AG04450 (cell line): ENCODE measurements at regions not wholly inside any gene's neighbourhood (a gene's known extent, or its start where the extent isn't known, plus 50 kb on each side); places are given as distances from the start of the nearest gene placed in this dataset.

Experiments used
- CTCF ChIA-PET: fragments of 300-600, 350-600 bp; formaldehyde crosslinking; extraction: SDS; loops from one replicate; lab custom pipeline; 2022; ENCODE audit warnings: antibody characterized with exemption, inconsistent platforms; lab: Charles Lee
- POLR2A ChIA-PET: fragments of 350-600 bp; formaldehyde crosslinking; extraction: SDS; loops from one replicate; lab custom pipeline; 2021; ENCODE audit warnings: antibody characterized with exemption, inconsistent platforms; lab: Yijun Ruan, JAX
- DNase-seq: peaks from one replicate; pipeline ENCODE4 v3.0.0-alpha.2; 2011; ENCODE audit warnings: low read depth, low spot score
- H3K27ac ChIP-seq: one replicate; pipeline ENCODE4 v1.5.1; 2012; ENCODE audit warnings: low read depth, low read length, control low read depth
- H3K27me3 ChIP-seq: one replicate; pipeline ENCODE4 v1.6.0; 2012; ENCODE audit warnings: low read length; ENCODE audit not compliant: control insufficient read depth, insufficient read depth
- H3K4me3 ChIP-seq: 2 replicates; pipeline ENCODE4 v1.5.1; 2011; ENCODE audit warnings: mild to moderate bottlenecking, low read depth, low read length, control low read depth
- H3K9me3 ChIP-seq: 2 replicates; pipeline ENCODE4 v1.5.1; 2012; ENCODE audit warnings: low read length; ENCODE audit not compliant: control insufficient read depth, insufficient read depth
- CTCF ChIP-seq: IDR thresholded peaks from 2 replicates; pipeline ENCODE4 v1.5.1; 2011; ENCODE audit warnings: low read depth, low read length, control low read depth, inconsistent platforms

- no peak for DNase-seq
- ChIA-PET CTCF (no interaction called here), POLR2A (no interaction called here)
- H3K4me3 ChIP-seq = no peak overlapping the region
- no peaks in the 10 kb centered on the region for H3K27me3 ChIP-seq
- no peaks in the 10 kb centered on the region for H3K9me3 ChIP-seq
- TF ChIP-seq CTCF = no peak
- no peak overlapping the region for H3K27ac ChIP-seq
These were observed 178.2 kb upstream of the FRMPD4 start for GRCh38 chrX:11960031-11960430.

GRCh38 chrX:11965436-11965835, 172.8 kb upstream of the FRMPD4 start:
- Histone ChIP-seq H3K4me3 (no peak overlapping the region), H3K9me3 (no peaks in the 10 kb centered on the region), H3K27me3 (no peaks in the 10 kb centered on the region), H3K27ac (no peak overlapping the region)
- ChIA-PET CTCF (no interaction called here), POLR2A (no interaction called here)
- TF ChIP-seq CTCF = no peak
- no peak for DNase-seq

- H3K9me3 ChIP-seq = no peaks in the 10 kb centered on the region
- POLR2A ChIA-PET = interaction anchor here (0.6 kb wide), 1 partner anchor 48 kb away, joined by 3 read pairs; no protein-coding TSS in a partner anchor
- H3K4me3 ChIP-seq = no peak overlapping the region
- no peak for TF ChIP-seq CTCF
- H3K27ac ChIP-seq = no peak overlapping the region
- no peak for DNase-seq
- CTCF ChIA-PET = interaction anchor here (0.6 kb wide), 1 partner anchor 1867 kb away, joined by 4 read pairs; no protein-coding TSS in a partner anchor
- H3K27me3 ChIP-seq = no peaks in the 10 kb centered on the region
These were observed 170.0 kb upstream of the FRMPD4 start for GRCh38 chrX:11967986-11968869.

GRCh38 chrX:11968991-11969390, 169.3 kb upstream of the FRMPD4 start:
- no peak for DNase-seq
- H3K27ac ChIP-seq = no peak overlapping the region
- H3K4me3 ChIP-seq = no peak overlapping the region
- no peaks in the 10 kb centered on the region for H3K27me3 ChIP-seq
- CTCF ChIA-PET = no interaction called here
- no peaks in the 10 kb centered on the region for H3K9me3 ChIP-seq
- no peak for TF ChIP-seq CTCF
- POLR2A ChIA-PET = no interaction called here

- POLR2A ChIA-PET = no interaction called here
- no peak for TF ChIP-seq CTCF
- DNase-seq = no peak
- CTCF ChIA-PET = no interaction called here
- H3K9me3 ChIP-seq = no peaks in the 10 kb centered on the region
- H3K4me3 ChIP-seq = no peak overlapping the region
- H3K27me3 ChIP-seq = no peaks in the 10 kb centered on the region
- no peak overlapping the region for H3K27ac ChIP-seq
These were observed 167.5 kb upstream of the FRMPD4 start for GRCh38 chrX:11970578-11971359.
